ENCODE measurements at regions not wholly inside any gene's neighbourhood (a gene's known extent, or its start where the extent isn't known, plus 50 kb on each side); places are given as distances from the start of the nearest gene placed in this dataset.

- DNase-seq (ENCODE audit: low spot score in 2 of 2, unreplicated experiment in 2 of 2) = no peak
- H3K4me1 Mint-ChIP-seq = no peaks in the 10 kb centered on the region
- H3K36me3 Mint-ChIP-seq = no peaks in the 10 kb centered on the region
- H3K4me3 Mint-ChIP-seq = no peak overlapping the region
- H3K9me3 Mint-ChIP-seq = no peaks in the 10 kb centered on the region
- no peak overlapping the region for H3K27ac Mint-ChIP-seq
- H3K27me3 Mint-ChIP-seq (ENCODE audit: low read depth) = peaks cover 4% of the 10 kb centered on the region
- no peak for TF ChIP-seq CTCF (IDR thresholded peaks at IDR 0.05; ENCODE audit: unreplicated experiment)
Observed at GRCh38 chr16:7132465-7132864, 200.2 kb upstream of the RBFOX1 start.

- no peak for TF ChIP-seq CTCF (IDR thresholded peaks at IDR 0.05; ENCODE audit: unreplicated experiment)
- H3K36me3 Mint-ChIP-seq = no peaks in the 10 kb centered on the region
- H3K9me3 Mint-ChIP-seq = no peaks in the 10 kb centered on the region
- no peak overlapping the region for H3K4me3 Mint-ChIP-seq
- no peak overlapping the region for H3K27ac Mint-ChIP-seq
- peaks cover 23% of the 10 kb centered on the region for H3K27me3 Mint-ChIP-seq (ENCODE audit: low read depth)
- no peak for DNase-seq (ENCODE audit: low spot score in 2 of 2, unreplicated experiment in 2 of 2)
- H3K4me1 Mint-ChIP-seq = no peaks in the 10 kb centered on the region
Observed at GRCh38 chr16:7124701-7125100, 207.9 kb upstream of the RBFOX1 start.

GRCh38 chr16:7124242-7124641, 208.4 kb upstream of the RBFOX1 start:
- Mint-ChIP-seq H3K4me1 (no peaks in the 10 kb centered on the region), H3K27me3 (ENCODE audit: low read depth) (peaks cover 26% of the 10 kb centered on the region), H3K36me3 (no peaks in the 10 kb centered on the region), H3K9me3 (no peaks in the 10 kb centered on the region), H3K4me3 (no peak overlapping the region), H3K27ac (no peak overlapping the region)
- no peak for DNase-seq (ENCODE audit: low spot score in 2 of 2, unreplicated experiment in 2 of 2)
- no peak for TF ChIP-seq CTCF (IDR thresholded peaks at IDR 0.05; ENCODE audit: unreplicated experiment)

GRCh38 chr16:7116734-7117133, 215.9 kb upstream of the RBFOX1 start:
- Mint-ChIP-seq H3K4me3 (no peak overlapping the region), H3K27me3 (ENCODE audit: low read depth) (peaks cover 22% of the 10 kb centered on the region), H3K27ac (no peak overlapping the region), H3K9me3 (no peaks in the 10 kb centered on the region), H3K36me3 (no peaks in the 10 kb centered on the region), H3K4me1 (no peaks in the 10 kb centered on the region)
- TF ChIP-seq CTCF (IDR thresholded peaks at IDR 0.05; ENCODE audit: unreplicated experiment) = no peak
- no peak for DNase-seq (ENCODE audit: low spot score in 2 of 2, unreplicated experiment in 2 of 2)

GRCh38 chr16:7115898-7116297, 216.7 kb upstream of the RBFOX1 start:
- Mint-ChIP-seq H3K4me3 (no peak overlapping the region), H3K4me1 (peaks cover 2% of the 10 kb centered on the region), H3K27ac (no peak overlapping the region), H3K36me3 (no peaks in the 10 kb centered on the region), H3K27me3 (ENCODE audit: low read depth) (peaks cover 20% of the 10 kb centered on the region), H3K9me3 (no peaks in the 10 kb centered on the region)
- TF ChIP-seq CTCF (IDR thresholded peaks at IDR 0.05; ENCODE audit: unreplicated experiment) = no peak
- DNase-seq (ENCODE audit: low spot score in 2 of 2, unreplicated experiment in 2 of 2) = no peak

- Mint-ChIP-seq H3K36me3 (no peaks in the 10 kb centered on the region), H3K9me3 (no peaks in the 10 kb centered on the region)
Observed at GRCh38 chr16:7113949-7114348, 218.7 kb upstream of the RBFOX1 start.

More at GRCh38 chr16:7113949-7114348, 218.7 kb upstream of the RBFOX1 start:
- Mint-ChIP-seq H3K4me1 (peaks cover 2% of the 10 kb centered on the region), H3K4me3 (no peak overlapping the region), H3K27me3 (ENCODE audit: low read depth) (peaks cover 21% of the 10 kb centered on the region), H3K27ac (no peak overlapping the region)
- no peak for DNase-seq (ENCODE audit: low spot score in 2 of 2, unreplicated experiment in 2 of 2)
- no peak for TF ChIP-seq CTCF (IDR thresholded peaks at IDR 0.05; ENCODE audit: unreplicated experiment)
